Astrocyte (in vitro differentiated cells and primary cell): ENCODE measurements at regions not wholly inside any gene's neighbourhood (a gene's known extent, or its start where the extent isn't known, plus 50 kb on each side); places are given as distances from the start of the nearest gene placed in this dataset.

Experiments
- CTCF ChIP-seq: IDR thresholded peaks from 2 replicates; pipeline ENCODE4 v1.5.1; 2011; ENCODE audit warnings: low read depth, mild to moderate bottlenecking, inconsistent platforms, low read length, moderate library complexity; ENCODE audit not compliant: insufficient read depth
- EZH2 ChIP-seq: IDR thresholded peaks from 2 replicates; pipeline ENCODE4 v1.6.1; 2012; ENCODE audit warnings: mild to moderate bottlenecking, low read length, inconsistent platforms; ENCODE audit not compliant: insufficient read depth

- TF ChIP-seq EZH2, result no peak
- no peak for TF ChIP-seq CTCF
Observed at GRCh38 chr5:101929628-101930027, 366.5 kb downstream of the SLCO4C1 start.
